HG03354 (cell line): ENCODE measurements at regions not wholly inside any gene's neighbourhood (a gene's known extent, or its start where the extent isn't known, plus 50 kb on each side); places are given as distances from the start of the nearest gene placed in this dataset.

ENCODE experiments used
- ATAC-seq: cut with Tn5 transposase; IDR thresholded peaks from one replicate; pipeline ENCODE4 v1.9.1; 2021; ENCODE audit warnings: mild to moderate bottlenecking; ENCODE audit not compliant: unreplicated experiment, poor library complexity, severe bottlenecking

DNA sequence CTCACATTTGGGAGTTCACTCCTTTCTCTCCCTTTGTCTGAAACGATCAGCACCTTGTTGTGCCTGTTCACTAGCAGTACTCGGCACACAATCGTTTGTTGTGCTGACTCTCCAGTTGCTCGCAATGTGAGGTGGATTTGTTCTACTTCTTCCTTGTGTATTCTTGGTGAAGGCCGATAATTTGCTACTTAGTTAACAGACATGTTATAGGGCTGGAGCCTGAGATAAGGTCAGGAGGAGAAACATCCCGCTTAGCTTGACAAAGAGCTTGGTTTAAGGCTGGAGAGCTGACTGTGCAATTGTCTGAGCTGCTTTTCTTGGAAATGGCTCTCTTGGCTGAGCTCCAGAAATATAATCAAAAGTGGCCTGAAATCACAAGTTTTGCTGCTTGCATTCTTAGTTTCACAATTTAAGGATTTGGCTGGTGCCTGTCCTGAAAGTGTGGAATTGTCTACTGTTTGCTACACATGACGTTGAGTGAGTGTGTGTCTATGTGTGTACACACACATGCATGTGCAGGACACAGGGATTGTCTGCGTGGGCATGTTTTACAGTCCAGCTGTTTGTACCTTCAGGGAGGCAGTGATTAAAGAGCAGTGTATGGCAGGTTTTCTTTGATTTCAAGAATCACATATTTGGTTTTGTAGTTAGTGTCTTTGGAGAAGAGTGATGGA lies 77.7 kb downstream of the ARF6 start:
- peak; percentile 5 for ATAC-seq

DNA sequence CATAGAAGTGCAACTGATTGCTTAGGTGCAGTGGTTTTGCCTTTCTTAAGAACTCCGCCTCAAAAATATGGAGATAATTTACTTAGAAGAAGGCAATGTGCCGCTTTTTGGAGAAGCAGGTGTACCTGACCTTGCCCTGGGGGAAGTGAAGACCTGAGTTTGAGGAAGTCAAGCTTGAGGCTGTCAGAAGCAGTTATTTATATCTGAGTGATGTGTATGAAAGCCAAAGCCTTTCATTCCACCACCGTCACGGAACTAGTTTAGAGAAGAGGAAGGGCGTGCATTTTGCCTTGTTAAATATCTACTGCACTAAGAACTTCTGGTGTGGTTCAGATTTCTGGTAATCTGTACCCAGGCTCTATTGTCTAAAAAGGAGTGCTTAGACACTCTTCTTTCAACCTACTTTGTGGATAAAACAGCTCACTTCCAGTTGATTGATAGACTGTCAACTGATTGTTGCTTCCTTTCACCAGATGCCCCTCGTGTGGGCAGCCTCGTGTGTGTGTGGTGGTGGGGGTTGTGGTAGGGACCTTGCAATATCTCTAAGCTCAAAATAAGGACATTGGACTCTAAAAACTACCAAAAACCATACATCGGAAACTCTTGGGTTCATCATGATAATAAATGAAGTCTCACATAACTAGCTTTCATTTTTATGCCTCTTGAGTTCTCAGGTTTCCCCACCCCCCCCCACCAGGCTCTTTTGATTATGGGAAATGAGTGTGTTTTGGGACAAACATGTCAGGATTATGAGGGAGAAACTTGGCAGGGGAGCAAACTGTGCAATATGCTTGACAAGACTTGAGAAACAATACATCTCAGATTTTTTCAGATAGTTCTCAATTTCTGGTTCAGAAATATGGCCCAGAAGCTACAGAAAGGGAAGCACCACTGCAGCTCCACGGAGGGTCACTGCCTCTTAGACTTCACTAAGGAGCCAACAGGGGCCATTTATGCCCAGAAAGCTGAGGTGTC lies 78.6 kb downstream of the ARF6 start:
- ATAC-seq: peak; percentile 91

DNA sequence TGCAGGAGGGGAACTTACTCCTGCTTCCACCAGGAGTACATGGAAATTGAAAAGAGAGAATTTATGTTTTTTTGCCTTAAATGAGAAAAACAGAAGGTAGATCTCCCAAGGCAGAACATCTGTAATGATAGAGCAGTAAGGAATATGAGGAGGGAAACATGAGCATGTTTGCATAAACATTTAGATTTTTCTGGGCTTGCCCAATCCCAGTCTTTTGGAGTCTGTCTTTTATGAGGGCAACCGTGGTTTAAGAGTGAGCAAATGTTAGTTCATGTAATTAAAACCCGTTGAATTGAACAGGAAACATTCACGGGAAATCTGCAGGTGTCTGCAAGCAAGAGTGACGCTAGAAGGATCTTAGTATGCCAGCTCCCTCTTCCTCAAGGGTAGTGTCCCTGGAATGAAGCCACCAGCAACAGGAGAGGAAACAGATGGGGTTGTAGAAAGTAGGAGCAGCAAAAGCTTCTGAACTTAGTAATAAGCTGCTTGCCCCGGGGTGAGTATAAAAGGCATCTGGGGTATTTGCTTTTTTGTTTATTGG lies 79.3 kb downstream of the ARF6 start:
- ATAC-seq: no peak

DNA sequence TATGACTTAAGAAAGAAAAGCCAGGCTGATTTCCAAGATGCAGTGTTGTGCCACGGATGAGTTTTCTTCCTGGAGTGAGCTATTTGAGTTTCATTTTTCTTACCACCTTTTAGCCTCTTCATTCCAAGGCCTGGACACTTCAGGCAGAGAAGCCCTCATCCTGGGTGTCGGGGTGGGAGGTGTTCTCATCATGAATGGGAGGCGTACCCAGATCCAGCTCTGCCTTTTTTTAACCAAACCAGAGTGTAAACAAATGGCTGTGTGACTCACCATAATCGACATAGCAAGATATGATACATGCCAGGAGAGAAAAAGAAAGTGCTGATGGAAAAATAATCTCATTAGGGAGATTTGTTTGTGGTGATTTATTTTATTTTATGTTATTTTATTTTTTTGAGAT lies 79.9 kb downstream of the ARF6 start:
- ATAC-seq: no peak

DNA sequence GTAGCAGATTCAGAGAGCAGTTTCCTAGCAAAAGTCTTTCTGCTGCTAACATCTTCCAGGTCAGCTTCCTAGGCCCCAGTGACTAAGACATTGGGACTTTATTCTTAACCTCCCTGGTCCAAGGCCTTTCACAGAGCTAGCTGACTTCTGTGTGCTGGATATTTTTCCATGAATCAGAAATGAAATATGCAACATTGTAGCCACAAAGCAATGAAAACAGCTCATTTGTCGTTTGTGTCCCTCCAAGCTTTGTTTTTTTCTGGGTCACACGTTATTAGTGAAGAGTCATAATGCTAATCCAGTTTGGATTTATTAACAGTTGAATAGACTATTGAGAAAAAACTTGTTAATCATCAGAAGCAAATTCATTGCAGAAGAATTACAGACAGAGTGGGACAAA lies 82.4 kb downstream of the ARF6 start:
- no peak for ATAC-seq

DNA sequence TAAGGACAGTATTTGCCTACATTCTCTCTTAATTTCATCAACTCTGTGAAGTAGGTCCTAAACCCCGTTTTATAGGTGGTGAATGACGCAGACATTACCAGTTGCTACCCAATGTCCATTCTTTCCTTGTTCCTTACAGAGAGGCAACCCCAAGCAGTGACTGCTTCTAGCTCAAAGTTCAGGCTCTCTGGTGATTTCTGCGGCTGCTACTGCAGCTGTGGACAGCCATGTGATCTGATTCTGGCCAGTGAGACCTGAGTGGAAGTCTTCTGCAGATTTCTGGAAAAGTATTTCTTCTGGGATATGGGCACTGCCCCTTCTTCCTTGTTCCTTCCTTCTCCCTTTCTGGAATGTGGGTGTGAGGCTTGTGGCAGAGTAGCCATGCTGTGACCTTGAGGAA lies 82.9 kb downstream of the ARF6 start:
- no peak for ATAC-seq

DNA sequence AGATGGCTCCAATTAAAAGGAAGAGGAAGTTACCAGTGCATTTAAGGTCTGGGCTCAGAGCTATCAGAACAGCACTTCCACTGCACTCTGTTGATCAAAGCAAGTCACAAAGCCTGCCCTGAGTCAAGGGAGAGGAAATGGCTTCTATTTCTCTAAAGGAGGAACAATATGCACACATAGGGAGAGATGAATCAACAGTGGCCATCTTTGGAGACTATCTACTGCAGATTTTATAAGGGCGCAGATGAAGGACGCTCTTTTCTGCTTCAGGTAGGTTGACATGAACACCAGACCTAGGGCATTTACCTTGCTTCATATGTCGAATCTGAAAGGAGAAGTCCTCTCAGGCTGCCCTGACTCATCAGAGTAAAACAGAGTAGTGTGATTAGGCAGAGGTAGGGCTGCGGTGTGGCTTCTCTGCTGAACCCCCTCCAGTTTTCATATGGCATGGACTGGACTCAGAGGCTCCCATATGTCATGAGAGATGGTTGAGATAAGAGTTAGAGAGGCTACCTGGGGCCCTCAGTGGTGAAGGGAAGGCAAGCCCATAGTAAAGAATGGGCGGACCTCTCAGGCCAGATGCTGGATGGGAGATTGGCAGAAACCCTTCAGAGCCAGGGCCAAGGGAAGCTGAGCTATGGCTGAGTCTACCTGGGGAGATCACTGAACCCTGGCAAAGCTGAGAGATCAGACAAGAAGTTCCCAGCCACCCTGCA lies 84.4 kb downstream of the ARF6 start:
- ATAC-seq: peak; percentile 77

DNA sequence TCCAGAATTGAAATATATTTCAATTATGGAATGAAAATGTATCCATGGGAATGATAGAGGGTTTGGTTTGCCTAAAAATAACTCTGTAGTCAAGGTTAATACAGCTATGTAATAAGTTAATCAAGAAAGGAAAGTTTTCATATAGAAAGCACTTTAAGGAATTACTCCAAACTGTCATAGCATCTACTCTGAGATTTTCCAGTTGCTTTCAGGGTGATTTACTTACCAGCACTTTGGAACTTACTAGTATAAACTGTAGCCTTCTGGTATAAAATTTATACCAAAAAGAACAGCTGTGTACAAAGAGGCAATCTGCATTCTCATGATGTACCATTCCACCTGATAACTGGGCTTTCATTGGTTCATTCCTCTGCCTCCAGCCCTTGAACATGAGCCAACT lies 87.1 kb downstream of the ARF6 start:
- no peak for ATAC-seq

DNA sequence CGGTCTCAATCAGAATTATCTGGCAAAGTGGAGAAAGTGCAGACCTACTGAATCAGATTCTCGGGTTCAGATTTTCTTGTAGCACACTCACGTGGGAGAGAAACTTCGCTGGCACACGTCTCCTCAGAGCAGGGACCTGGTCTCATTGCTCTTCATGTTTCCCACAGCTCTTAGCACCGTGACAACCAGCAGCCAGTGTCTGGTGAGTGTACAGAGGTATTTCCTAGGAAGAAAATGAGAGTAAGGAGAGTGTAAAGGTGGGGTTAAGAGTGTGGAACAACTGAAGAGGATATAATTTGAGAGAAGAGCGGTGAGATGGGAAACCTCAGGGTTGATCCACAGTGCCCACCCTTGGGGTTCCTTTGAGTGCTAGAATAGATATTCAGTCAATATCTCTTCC lies 89.2 kb downstream of the ARF6 start:
- no peak for ATAC-seq

DNA sequence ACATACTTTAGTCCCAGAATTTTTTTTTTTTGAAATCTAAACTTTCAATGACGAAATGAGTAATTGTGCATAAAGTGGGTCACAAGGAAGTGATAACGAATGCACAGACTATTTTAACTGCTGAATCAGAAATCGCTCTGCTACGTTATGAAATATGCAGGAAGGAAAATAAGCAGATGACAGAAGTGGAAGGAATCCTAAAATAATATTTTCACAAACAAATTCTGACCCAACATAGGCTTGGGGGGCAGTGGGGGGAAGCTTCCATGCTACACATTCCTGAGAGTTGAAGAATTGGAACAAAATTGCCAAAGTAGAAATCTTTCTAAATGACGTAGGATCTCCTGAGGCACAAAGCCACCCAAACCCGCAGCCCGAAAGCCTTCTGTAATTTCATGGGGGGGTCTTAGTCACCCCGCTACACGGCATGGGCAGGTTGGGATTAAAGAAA lies 89.6 kb downstream of the ARF6 start:
- ATAC-seq: no peak

DNA sequence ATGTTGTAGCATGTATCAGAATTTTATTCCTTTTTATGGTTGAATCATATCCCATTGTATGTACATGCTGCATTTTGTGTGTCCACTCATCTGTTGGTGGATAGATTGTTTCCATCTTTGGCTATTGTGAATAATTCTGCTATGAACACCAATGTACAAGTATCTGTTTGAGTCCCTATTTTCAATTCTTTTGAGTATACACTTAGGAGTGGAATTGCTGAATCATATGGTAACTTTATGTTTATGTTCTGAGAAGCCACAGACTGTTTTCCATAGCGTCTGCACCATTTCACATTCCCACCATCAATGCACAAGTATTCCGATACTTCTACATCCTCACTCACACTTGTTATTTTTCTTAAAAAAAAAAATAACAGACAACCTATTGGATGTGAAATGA lies 91.5 kb downstream of the ARF6 start:
- no peak for ATAC-seq

DNA sequence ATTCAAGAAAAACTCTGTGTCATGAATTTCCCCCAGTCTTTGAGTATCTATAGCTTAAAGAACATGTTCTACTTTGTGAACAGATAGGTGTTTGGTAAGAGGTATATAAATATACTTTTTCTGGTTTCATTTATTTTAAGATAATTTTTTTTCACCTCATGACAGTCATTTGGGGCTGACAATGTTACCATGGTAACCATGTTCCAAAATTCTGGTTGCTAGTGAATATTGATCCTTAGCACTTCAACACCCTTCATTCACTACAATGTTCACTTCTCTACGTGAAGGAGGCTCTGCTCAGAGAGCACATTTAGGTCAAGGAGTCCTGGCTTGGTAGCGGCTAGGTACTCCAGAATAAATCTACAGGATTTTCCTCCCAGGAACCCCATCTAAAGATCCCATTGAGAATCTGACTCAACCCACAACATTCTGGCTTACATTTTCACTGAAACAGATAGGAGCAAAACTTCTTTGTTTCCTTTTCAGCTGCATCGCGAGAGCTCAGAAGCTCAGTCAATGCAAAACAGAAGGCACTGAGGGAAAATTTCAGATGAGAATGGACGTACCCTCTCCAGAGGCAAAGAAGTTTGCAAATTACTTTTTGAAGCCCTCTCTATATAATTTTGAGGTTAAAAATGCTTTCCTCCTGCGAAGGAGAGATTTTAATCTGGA lies 93.6 kb downstream of the ARF6 start:
- no peak for ATAC-seq

DNA sequence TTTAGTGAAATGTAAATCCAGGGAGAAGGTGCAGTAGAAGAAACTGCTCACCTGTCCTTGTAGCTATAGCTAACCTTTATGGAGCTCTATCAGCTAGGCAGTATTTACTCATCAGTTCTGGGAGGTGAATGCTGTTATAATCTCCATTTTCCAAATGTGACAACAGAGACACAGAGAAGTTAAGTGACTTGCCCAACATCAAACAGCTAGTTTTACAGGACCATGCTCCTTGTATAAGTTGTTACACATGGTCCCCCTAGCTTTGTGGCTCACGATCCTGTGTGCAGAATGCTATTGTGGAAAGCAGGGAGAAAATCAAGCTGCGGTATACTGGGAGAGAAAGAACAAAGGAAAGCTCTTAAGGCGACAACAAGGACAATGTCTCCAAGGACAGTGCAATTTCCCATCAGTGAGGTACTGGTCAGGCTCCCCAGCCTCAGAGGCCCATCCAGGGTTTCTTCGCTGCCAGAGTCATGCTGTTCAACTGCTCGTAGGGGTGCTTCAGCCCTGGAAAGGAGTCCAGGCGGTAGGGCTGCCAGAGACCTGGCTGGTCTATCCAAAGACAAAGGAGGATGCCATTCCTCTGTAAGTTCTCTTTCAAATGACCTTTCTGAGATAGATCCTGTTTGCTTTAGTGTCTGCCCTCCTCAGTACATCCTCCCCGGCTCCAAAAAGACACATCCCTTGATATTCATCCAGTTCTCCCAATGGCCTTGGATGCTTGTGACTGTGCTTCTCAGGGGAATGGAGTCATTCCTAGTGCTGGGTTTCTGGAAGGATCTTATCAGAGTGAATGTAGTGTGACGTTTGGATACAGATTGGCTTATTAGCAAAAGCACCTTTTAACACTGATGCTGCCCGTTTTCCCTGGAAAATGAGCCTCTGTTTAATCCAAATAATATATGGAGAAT lies 95.5 kb downstream of the ARF6 start:
- no peak for ATAC-seq

DNA sequence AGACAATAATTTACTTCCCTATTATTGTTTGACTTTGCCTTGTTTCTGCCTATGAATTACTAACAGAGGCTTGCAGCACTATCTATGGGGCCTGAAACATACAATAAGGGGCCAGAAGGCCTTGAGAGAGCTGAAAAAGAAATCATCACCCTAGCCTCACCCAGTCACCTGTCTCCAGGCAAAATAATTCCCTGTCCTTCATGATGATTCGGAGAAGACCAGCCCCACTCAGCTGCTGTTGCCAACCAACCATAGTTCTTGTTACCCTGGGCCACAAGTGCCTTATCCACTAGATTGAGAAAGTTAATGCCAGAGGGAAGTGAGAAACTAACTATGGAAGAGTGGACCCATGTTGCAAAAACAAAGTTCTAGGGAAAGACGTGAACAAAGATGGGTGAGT lies 97.1 kb downstream of the ARF6 start:
- ATAC-seq: no peak

DNA sequence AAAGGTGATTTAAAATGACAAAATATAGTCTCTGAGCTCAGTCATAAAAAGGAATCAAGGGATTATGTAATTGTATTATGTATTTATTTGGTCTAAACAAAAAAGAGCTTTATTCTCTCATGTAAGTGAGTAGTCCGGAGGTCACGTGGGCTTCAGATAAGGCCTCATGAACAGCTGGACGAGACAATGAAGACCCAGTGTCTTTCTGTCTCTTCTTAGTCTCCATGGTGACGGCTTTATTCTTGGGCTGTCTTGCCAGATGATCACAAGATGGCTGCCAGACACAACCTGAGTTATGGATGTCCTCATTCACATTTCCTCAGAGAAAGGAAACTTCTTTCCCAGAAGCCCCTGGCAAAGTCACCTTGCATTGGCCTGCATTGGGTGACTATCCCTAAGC lies 98.6 kb downstream of the ARF6 start:
- ATAC-seq: no peak

DNA sequence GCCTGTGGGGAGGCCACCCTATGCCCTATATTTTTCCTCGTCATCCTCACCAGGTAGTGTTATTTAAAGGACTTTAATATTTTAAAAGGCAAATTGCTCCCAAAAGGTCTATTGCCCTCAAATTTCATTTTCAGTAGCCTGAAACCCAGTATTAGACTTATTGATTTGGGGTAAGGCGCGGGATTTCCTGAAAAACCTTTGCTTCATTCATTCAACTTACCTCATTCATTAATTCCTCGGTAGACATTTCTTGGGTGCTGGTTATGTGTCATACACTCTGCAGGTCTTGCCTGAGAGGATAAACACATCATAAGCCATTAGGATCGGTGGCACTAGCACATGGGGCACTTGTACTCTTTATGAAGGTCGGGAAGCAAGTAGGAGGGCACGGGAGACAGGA lies 99.2 kb downstream of the ARF6 start:
- ATAC-seq: no peak

DNA sequence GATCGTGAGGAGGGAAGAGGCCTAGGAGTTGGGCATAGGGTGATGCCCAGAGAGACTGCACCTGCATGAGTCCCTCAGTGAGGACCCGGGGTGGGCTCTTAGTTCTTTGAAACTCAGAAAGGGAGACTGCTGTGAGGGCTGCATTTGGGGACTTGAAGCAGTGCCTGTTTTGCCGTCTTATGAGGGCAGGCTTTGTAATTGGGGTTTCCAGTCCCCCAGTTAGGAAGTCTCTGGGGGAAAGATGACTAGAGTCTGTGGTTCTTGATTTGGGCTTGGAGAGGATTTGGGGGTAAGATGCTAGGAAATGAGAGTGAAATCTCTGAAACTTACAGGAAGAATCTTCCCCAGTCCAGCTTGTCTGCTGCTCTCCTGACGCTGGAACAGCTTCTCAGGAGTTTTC lies 99.6 kb downstream of the ARF6 start:
- ATAC-seq: no peak

DNA sequence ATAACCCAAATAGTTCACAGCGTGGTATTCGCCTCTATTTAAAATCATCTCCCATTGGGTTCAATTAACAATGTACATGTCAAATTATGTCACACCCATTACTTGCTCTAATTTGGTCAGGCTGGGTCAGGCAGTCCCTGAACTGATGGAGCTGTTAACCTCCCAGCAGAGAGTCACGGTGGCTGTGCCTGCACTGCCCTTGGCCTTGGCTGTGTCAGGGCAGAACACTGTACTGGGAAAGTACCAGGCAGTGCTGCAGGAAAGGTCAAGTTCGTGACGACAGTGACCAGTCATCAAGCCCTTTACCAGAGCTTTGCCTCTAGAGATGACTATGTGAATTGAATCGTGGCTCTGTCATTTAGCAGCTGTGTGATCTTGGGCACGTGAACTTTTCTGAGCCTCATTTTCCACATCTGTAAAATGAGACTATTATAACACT lies 100.0 kb downstream of the ARF6 start:
- ATAC-seq: peak; percentile 95

DNA sequence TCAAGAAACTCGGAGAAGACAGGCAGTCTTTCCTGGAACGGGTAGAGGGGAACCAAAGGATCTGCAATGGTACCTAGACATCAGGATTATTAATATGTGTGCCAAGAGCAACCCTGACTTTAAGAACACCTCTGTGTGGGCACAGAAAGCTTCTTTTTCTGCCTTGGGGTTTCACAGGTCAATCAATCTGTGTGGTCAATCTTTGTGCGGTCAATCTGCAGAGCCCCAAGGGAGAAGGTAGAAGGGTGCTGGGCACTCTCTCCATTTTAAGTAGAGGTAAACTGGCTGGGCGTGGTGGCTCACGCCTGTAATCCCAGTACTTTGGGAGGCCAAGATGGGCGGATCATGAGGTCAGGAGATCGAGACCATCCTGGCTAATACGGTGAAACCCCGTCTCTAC lies 100.7 kb downstream of the ARF6 start:
- no peak for ATAC-seq
